OCI-LY1 (cell line): ENCODE measurements at regions not wholly inside any gene's neighbourhood (a gene's known extent, or its start where the extent isn't known, plus 50 kb on each side); places are given as distances from the start of the nearest gene placed in this dataset.

ENCODE experiments used
- H2AFZ ChIP-seq: fragments of 200-600 bp; sonication (generic), shearing (Covaris generic); 2 replicates; pipeline ENCODE4 v1.6.0; 2014; ENCODE audit warnings: antibody characterized with exemption, mild to moderate bottlenecking, low read length
- H3F3A ChIP-seq: fragments of 200-600 bp; sonication (generic), shearing (Covaris generic); 2 replicates; pipeline ENCODE4 v1.6.0; 2014; ENCODE audit warnings: mild to moderate bottlenecking, antibody characterized with exemption, low read length, moderate library complexity; ENCODE audit not compliant: insufficient read depth
- H3K27ac ChIP-seq: fragments of 200-600 bp; sonication (generic); 2 replicates; pipeline ENCODE4 v1.5.1; 2014; ENCODE audit warnings: low read length, mixed run types, mild to moderate bottlenecking, low read depth; ENCODE audit not compliant: poor library complexity, severe bottlenecking
- H3K27me3 ChIP-seq: fragments of 200-600 bp; sonication (generic); 2 replicates; pipeline ENCODE4 v1.6.0; 2014; ENCODE audit warnings: antibody characterized with exemption, mild to moderate bottlenecking, low read length, moderate library complexity; ENCODE audit not compliant: insufficient read depth
- H3K36me3 ChIP-seq: fragments of 200-600 bp; sonication (generic); 2 replicates; pipeline ENCODE4 v1.6.1; 2014; ENCODE audit warnings: mild to moderate bottlenecking, antibody characterized with exemption, low read length, moderate library complexity, mixed read lengths; ENCODE audit not compliant: insufficient read depth
- H3K4me1 ChIP-seq: fragments of 200-600 bp; sonication (generic); 2 replicates; pipeline ENCODE4 v1.5.1; 2014; ENCODE audit warnings: mild to moderate bottlenecking, low read length, moderate library complexity; ENCODE audit not compliant: insufficient read depth, severe bottlenecking
- H3K4me2 ChIP-seq: fragments of 200-600 bp; sonication (generic), shearing (Covaris generic); 2 replicates; pipeline ENCODE4 v1.6.1; 2014; ENCODE audit warnings: low read length
- H3K4me3 ChIP-seq: fragments of 200-600 bp; sonication (generic); 2 replicates; pipeline ENCODE4 v1.5.1; 2014; ENCODE audit warnings: low read length, low read depth, mild to moderate bottlenecking, mixed read lengths; ENCODE audit not compliant: poor library complexity, severe bottlenecking
- H3K79me2 ChIP-seq: fragments of 200-600 bp; shearing (Covaris generic); 2 replicates; pipeline ENCODE4 v1.6.1; 2016; ENCODE audit warnings: mixed run types, low read length, mixed read lengths; ENCODE audit not compliant: insufficient read depth
- H3K9ac ChIP-seq: fragments of 200-600 bp; sonication (generic), shearing (Covaris generic); 2 replicates; pipeline ENCODE4 v1.6.1; 2014; ENCODE audit warnings: mild to moderate bottlenecking, low read length, mixed read lengths
- H3K9me2 ChIP-seq: fragments of 200-600 bp; sonication (generic), shearing (Covaris generic); 2 replicates; pipeline ENCODE4 v1.6.1; 2014; ENCODE audit warnings: low read depth, mild to moderate bottlenecking, low read length, mixed read lengths
- H3K9me3 ChIP-seq: fragments of 200-600 bp; shearing (Covaris generic); 2 replicates; pipeline ENCODE4 v1.6.1; 2014; ENCODE audit warnings: low read length, mixed read lengths
- H4K20me1 ChIP-seq: fragments of 200-600 bp; sonication (generic), shearing (Covaris generic); 2 replicates; pipeline ENCODE4 v1.6.0; 2016; ENCODE audit warnings: mild to moderate bottlenecking, low read length; ENCODE audit not compliant: insufficient read depth
- EZH2 ChIP-seq: fragments of 200-600 bp; sonication (generic), shearing (Covaris generic); IDR thresholded peaks from 2 replicates; pipeline ENCODE4 v1.8.0; 2017; ENCODE audit warnings: borderline replicate concordance, mixed run types, mild to moderate bottlenecking, antibody characterized with exemption, low read length, moderate library complexity, mixed read lengths
- TF ChIP-seq, protein P1 (sequence below): fragments of 200-600 bp; sonication (generic), shearing (Covaris generic); IDR thresholded peaks from 2 replicates; pipeline ENCODE4 v1.5.1; 2017; ENCODE audit warnings: mild to moderate bottlenecking, antibody characterized with exemption, low read length, moderate library complexity, mixed read lengths

DNA sequence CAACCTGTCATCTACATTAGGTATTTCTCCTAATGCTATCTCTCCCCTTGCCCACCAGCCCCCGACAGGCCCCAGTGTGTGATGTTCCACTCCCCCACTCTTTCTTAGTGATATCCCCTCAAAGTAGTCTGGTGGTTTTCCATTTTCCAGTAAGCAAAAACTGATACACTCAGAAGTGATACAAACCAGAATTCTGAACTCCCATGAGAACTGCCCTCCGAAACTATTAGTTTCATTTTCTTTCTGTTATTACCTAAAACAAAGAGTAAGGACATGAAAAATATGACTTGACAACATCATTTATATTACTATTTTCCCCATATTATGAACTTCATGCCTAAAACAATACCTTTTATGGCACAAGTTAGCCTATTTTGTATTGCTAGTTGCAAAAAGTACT, 175.0 kb downstream of the OTUD1 start:
- Histone ChIP-seq H3K79me2 (no peaks in the 10 kb centered on the region), H3K27me3 (no peaks in the 10 kb centered on the region), H3K27ac (no peak overlapping the region), H3F3A (no peaks in the 10 kb centered on the region), H4K20me1 (no peaks in the 10 kb centered on the region), H3K9me3 (no peaks in the 10 kb centered on the region), H3K36me3 (no peaks in the 10 kb centered on the region), H3K9me2 (no peaks in the 10 kb centered on the region), H2AFZ (no peak overlapping the region), H3K4me1 (no peaks in the 10 kb centered on the region), H3K9ac (no peak overlapping the region), H3K4me2 (no peak overlapping the region), H3K4me3 (no peak overlapping the region)
- TF ChIP-seq EZH2: no peak
- TF ChIP-seq, protein P1, sequence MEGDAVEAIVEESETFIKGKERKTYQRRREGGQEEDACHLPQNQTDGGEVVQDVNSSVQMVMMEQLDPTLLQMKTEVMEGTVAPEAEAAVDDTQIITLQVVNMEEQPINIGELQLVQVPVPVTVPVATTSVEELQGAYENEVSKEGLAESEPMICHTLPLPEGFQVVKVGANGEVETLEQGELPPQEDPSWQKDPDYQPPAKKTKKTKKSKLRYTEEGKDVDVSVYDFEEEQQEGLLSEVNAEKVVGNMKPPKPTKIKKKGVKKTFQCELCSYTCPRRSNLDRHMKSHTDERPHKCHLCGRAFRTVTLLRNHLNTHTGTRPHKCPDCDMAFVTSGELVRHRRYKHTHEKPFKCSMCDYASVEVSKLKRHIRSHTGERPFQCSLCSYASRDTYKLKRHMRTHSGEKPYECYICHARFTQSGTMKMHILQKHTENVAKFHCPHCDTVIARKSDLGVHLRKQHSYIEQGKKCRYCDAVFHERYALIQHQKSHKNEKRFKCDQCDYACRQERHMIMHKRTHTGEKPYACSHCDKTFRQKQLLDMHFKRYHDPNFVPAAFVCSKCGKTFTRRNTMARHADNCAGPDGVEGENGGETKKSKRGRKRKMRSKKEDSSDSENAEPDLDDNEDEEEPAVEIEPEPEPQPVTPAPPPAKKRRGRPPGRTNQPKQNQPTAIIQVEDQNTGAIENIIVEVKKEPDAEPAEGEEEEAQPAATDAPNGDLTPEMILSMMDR: no peak

DNA sequence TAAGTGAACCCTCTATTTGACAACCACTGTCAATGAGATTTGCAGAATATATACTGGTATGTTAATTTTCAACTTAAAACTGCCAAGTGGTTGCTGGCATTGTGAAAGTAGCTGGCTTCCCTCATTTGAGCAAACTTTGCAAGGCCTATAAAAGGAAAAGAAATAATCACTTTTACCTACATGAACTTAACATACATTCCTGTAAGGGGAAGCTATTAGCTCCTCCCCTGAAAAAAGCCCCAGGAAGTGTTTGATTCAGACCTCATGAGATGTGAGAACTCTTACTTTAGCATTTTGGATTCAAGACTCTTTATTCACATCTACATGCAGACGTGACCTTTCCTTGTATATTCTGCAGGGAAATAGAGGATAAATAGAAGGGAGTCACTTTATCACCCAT, 175.6 kb downstream of the OTUD1 start:
- no peaks in the 10 kb centered on the region for H3K79me2 ChIP-seq
- no peak for TF ChIP-seq EZH2
- TF ChIP-seq, protein P1: no peak
- H3K36me3 ChIP-seq: no peaks in the 10 kb centered on the region
- H4K20me1 ChIP-seq: no peaks in the 10 kb centered on the region
- no peak overlapping the region for H3K4me3 ChIP-seq
- no peaks in the 10 kb centered on the region for H3K9me2 ChIP-seq
- H3K4me2 ChIP-seq: no peak overlapping the region
- no peak overlapping the region for H2AFZ ChIP-seq
- H3K4me1 ChIP-seq: no peaks in the 10 kb centered on the region
- no peak overlapping the region for H3K9ac ChIP-seq
- H3K27ac ChIP-seq: no peak overlapping the region
- H3F3A ChIP-seq: no peaks in the 10 kb centered on the region
- H3K27me3 ChIP-seq: no peaks in the 10 kb centered on the region
- H3K9me3 ChIP-seq: no peaks in the 10 kb centered on the region

- no peaks in the 10 kb centered on the region for H4K20me1 ChIP-seq
- no peak overlapping the region for H2AFZ ChIP-seq
- H3K9me3 ChIP-seq: no peaks in the 10 kb centered on the region
- H3K4me1 ChIP-seq: no peaks in the 10 kb centered on the region
- H3K9ac ChIP-seq: no peak overlapping the region
- H3K36me3 ChIP-seq: no peaks in the 10 kb centered on the region
- H3K27me3 ChIP-seq: no peaks in the 10 kb centered on the region
- no peak overlapping the region for H3K27ac ChIP-seq
- H3K79me2 ChIP-seq: no peaks in the 10 kb centered on the region
- H3F3A ChIP-seq: no peaks in the 10 kb centered on the region
- no peak overlapping the region for H3K4me3 ChIP-seq
- TF ChIP-seq, protein P1: no peak
- no peak for TF ChIP-seq EZH2
- no peak overlapping the region for H3K4me2 ChIP-seq
- no peaks in the 10 kb centered on the region for H3K9me2 ChIP-seq
Measured at GRCh38 chr10:23630376-23630775, 191.5 kb downstream of the OTUD1 start.
